H1 (cell line): ENCODE measurements at regions not wholly inside any gene's neighbourhood (a gene's known extent, or its start where the extent isn't known, plus 50 kb on each side); places are given as distances from the start of the nearest gene placed in this dataset.

Experiments used
- BACH1 ChIP-seq: IDR thresholded peaks from 2 replicates; pipeline ENCODE4 v1.6.1; 2012; ENCODE audit warnings: low read length, improper control_type of control experiment
- CTCF ChIP-seq, 3 experiments: IDR thresholded peaks; 1 replicate in 2 of 3; 2 replicates in 1 of 3; pipeline versions ENCODE4 v1.5.1 to v1.6.1; 2011; ENCODE audit warnings: low read length in 3 of 3, mild to moderate bottlenecking in 3 of 3, inconsistent platforms in 2 of 3, low read depth in 1 of 3, moderate library complexity in 1 of 3; ENCODE audit not compliant: insufficient read depth in 1 of 3; ENCODE audit errors: control extremely low read depth in 1 of 3
- GABPA ChIP-seq: IDR thresholded peaks from 2 replicates; pipeline ENCODE4 v1.6.1; 2011; ENCODE audit warnings: mild to moderate bottlenecking, low read length, moderate library complexity, borderline replicate concordance; ENCODE audit not compliant: insufficient read depth
- HDAC6 ChIP-seq: IDR thresholded peaks from one replicate; pipeline ENCODE4 v1.7.1; 2012; ENCODE audit warnings: low read depth, mild to moderate bottlenecking, inconsistent platforms, low read length, moderate library complexity
- JUND ChIP-seq: IDR thresholded peaks from 2 replicates; pipeline ENCODE4 v1.6.1; 2011; ENCODE audit warnings: mild to moderate bottlenecking, improper control_type of control experiment, low read length
- POLR2AphosphoS5 ChIP-seq: IDR thresholded peaks from 2 replicates; pipeline ENCODE4 v1.6.1; 2011; ENCODE audit warnings: low read depth, low read length
- RFX5 ChIP-seq: IDR thresholded peaks from 2 replicates; pipeline ENCODE4 v1.6.1; 2011; ENCODE audit warnings: low read depth, low read length, improper control_type of control experiment, borderline replicate concordance
- TAF7 ChIP-seq: optimal IDR thresholded peaks from 2 replicates; pipeline ENCODE3; 2011; ENCODE audit warnings: low read depth, mild to moderate bottlenecking, inconsistent platforms, low read length, moderate library complexity, borderline replicate concordance
- ZNF274 ChIP-seq: IDR thresholded peaks from 2 replicates; pipeline ENCODE4 v1.7.0; 2012; ENCODE audit warnings: low read length, borderline replicate concordance; ENCODE audit errors: extremely low read depth
- TF ChIP-seq, protein P1 (sequence below): fragments of 300-600 bp; sonication (generic); IDR thresholded peaks from 2 replicates; pipeline ENCODE4 v1.7.1; 2012; ENCODE audit warnings: low read length, moderate library complexity, mild to moderate bottlenecking, inconsistent platforms; ENCODE audit not compliant: insufficient replicate concordance

DNA sequence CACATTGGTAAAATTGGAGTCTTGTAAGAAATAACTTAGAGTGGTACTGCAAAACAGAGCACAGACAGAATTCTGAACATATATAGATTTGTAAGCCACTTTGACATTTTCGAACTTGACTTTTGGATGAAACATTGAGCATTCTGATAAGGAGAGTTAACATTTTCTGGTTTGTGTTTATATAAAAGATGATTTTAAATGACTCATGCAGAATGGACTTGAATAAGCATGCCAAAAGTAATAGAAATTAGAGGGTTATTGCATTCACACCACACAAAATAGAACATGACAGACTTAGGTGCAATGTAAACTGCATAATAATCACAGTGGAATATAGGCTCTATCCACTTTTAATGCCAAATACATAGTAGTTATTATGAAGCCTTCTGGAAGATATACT is 507.0 kb downstream of the DACH1 start (continued):
- TF ChIP-seq, protein P1, sequence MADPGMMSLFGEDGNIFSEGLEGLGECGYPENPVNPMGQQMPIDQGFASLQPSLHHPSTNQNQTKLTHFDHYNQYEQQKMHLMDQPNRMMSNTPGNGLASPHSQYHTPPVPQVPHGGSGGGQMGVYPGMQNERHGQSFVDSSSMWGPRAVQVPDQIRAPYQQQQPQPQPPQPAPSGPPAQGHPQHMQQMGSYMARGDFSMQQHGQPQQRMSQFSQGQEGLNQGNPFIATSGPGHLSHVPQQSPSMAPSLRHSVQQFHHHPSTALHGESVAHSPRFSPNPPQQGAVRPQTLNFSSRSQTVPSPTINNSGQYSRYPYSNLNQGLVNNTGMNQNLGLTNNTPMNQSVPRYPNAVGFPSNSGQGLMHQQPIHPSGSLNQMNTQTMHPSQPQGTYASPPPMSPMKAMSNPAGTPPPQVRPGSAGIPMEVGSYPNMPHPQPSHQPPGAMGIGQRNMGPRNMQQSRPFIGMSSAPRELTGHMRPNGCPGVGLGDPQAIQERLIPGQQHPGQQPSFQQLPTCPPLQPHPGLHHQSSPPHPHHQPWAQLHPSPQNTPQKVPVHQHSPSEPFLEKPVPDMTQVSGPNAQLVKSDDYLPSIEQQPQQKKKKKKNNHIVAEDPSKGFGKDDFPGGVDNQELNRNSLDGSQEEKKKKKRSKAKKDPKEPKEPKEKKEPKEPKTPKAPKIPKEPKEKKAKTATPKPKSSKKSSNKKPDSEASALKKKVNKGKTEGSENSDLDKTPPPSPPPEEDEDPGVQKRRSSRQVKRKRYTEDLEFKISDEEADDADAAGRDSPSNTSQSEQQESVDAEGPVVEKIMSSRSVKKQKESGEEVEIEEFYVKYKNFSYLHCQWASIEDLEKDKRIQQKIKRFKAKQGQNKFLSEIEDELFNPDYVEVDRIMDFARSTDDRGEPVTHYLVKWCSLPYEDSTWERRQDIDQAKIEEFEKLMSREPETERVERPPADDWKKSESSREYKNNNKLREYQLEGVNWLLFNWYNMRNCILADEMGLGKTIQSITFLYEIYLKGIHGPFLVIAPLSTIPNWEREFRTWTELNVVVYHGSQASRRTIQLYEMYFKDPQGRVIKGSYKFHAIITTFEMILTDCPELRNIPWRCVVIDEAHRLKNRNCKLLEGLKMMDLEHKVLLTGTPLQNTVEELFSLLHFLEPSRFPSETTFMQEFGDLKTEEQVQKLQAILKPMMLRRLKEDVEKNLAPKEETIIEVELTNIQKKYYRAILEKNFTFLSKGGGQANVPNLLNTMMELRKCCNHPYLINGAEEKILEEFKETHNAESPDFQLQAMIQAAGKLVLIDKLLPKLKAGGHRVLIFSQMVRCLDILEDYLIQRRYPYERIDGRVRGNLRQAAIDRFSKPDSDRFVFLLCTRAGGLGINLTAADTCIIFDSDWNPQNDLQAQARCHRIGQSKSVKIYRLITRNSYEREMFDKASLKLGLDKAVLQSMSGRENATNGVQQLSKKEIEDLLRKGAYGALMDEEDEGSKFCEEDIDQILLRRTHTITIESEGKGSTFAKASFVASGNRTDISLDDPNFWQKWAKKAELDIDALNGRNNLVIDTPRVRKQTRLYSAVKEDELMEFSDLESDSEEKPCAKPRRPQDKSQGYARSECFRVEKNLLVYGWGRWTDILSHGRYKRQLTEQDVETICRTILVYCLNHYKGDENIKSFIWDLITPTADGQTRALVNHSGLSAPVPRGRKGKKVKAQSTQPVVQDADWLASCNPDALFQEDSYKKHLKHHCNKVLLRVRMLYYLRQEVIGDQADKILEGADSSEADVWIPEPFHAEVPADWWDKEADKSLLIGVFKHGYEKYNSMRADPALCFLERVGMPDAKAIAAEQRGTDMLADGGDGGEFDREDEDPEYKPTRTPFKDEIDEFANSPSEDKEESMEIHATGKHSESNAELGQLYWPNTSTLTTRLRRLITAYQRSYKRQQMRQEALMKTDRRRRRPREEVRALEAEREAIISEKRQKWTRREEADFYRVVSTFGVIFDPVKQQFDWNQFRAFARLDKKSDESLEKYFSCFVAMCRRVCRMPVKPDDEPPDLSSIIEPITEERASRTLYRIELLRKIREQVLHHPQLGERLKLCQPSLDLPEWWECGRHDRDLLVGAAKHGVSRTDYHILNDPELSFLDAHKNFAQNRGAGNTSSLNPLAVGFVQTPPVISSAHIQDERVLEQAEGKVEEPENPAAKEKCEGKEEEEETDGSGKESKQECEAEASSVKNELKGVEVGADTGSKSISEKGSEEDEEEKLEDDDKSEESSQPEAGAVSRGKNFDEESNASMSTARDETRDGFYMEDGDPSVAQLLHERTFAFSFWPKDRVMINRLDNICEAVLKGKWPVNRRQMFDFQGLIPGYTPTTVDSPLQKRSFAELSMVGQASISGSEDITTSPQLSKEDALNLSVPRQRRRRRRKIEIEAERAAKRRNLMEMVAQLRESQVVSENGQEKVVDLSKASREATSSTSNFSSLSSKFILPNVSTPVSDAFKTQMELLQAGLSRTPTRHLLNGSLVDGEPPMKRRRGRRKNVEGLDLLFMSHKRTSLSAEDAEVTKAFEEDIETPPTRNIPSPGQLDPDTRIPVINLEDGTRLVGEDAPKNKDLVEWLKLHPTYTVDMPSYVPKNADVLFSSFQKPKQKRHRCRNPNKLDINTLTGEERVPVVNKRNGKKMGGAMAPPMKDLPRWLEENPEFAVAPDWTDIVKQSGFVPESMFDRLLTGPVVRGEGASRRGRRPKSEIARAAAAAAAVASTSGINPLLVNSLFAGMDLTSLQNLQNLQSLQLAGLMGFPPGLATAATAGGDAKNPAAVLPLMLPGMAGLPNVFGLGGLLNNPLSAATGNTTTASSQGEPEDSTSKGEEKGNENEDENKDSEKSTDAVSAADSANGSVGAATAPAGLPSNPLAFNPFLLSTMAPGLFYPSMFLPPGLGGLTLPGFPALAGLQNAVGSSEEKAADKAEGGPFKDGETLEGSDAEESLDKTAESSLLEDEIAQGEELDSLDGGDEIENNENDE: no peak
- TF ChIP-seq TAF7 (no peak), ZNF274 (no peak), BACH1 (no peak), GABPA (no peak), RFX5 (no peak), POLR2AphosphoS5 (no peak), CTCF (IDR thresholded peaks at IDR 0.05; ENCODE audit: control extremely low read depth in 1 of 3, insufficient read depth in 1 of 3, low read depth in 1 of 3, low read length in 3 of 3) (no peak), HDAC6 (no peak), JUND (no peak)
